ENCODE measurements at regions not wholly inside any gene's neighbourhood (a gene's known extent, or its start where the extent isn't known, plus 50 kb on each side); places are given as distances from the start of the nearest gene placed in this dataset.

DNA sequence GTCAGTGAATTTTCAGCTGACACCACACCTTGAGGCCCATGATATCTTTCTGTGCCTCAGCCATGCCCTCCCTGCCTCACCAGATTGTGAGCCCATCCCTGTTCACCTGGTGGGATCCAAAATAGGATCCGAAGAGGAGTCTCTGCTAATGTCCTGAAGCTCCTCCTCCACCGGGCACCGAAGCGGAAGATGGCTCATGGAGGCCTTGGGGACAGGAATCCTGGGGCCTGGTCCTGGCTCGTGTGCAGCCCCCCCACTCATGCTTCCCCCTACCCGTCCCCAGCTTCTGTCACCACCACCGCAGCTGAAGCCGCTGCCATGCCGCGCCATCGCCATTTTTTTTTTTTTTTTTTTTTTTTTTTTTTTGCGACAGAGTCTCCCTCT is 1683.4 kb downstream of the TP53TG3F start:
- intact Hi-C loops (cut with micrococcal nuclease) = no loop called here
- no TSS peak for BruUV-seq (replicated peaks)
- TF ChIP-seq, protein P1, sequence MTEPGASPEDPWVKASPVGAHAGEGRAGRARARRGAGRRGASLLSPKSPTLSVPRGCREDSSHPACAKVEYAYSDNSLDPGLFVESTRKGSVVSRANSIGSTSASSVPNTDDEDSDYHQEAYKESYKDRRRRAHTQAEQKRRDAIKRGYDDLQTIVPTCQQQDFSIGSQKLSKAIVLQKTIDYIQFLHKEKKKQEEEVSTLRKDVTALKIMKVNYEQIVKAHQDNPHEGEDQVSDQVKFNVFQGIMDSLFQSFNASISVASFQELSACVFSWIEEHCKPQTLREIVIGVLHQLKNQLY (CRISPR knock-in tag; conservative IDR thresholded peaks at IDR 0.05) = no peak
- TF ChIP-seq TRIM28 (IDR thresholded peaks at IDR 0.05) = no peak
- TF ChIP-seq, protein P2, sequence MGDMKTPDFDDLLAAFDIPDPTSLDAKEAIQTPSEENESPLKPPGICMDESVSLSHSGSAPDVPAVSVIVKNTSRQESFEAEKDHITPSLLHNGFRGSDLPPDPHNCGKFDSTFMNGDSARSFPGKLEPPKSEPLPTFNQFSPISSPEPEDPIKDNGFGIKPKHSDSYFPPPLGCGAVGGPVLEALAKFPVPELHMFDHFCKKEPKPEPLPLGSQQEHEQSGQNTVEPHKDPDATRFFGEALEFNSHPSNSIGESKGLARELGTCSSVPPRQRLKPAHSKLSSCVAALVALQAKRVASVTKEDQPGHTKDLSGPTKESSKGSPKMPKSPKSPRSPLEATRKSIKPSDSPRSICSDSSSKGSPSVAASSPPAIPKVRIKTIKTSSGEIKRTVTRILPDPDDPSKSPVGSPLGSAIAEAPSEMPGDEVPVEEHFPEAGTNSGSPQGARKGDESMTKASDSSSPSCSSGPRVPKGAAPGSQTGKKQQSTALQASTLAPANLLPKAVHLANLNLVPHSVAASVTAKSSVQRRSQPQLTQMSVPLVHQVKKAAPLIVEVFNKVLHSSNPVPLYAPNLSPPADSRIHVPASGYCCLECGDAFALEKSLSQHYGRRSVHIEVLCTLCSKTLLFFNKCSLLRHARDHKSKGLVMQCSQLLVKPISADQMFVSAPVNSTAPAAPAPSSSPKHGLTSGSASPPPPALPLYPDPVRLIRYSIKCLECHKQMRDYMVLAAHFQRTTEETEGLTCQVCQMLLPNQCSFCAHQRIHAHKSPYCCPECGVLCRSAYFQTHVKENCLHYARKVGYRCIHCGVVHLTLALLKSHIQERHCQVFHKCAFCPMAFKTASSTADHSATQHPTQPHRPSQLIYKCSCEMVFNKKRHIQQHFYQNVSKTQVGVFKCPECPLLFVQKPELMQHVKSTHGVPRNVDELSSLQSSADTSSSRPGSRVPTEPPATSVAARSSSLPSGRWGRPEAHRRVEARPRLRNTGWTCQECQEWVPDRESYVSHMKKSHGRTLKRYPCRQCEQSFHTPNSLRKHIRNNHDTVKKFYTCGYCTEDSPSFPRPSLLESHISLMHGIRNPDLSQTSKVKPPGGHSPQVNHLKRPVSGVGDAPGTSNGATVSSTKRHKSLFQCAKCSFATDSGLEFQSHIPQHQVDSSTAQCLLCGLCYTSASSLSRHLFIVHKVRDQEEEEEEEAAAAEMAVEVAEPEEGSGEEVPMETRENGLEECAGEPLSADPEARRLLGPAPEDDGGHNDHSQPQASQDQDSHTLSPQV (IDR thresholded peaks at IDR 0.05) = no peak
- TF ChIP-seq, protein P3, sequence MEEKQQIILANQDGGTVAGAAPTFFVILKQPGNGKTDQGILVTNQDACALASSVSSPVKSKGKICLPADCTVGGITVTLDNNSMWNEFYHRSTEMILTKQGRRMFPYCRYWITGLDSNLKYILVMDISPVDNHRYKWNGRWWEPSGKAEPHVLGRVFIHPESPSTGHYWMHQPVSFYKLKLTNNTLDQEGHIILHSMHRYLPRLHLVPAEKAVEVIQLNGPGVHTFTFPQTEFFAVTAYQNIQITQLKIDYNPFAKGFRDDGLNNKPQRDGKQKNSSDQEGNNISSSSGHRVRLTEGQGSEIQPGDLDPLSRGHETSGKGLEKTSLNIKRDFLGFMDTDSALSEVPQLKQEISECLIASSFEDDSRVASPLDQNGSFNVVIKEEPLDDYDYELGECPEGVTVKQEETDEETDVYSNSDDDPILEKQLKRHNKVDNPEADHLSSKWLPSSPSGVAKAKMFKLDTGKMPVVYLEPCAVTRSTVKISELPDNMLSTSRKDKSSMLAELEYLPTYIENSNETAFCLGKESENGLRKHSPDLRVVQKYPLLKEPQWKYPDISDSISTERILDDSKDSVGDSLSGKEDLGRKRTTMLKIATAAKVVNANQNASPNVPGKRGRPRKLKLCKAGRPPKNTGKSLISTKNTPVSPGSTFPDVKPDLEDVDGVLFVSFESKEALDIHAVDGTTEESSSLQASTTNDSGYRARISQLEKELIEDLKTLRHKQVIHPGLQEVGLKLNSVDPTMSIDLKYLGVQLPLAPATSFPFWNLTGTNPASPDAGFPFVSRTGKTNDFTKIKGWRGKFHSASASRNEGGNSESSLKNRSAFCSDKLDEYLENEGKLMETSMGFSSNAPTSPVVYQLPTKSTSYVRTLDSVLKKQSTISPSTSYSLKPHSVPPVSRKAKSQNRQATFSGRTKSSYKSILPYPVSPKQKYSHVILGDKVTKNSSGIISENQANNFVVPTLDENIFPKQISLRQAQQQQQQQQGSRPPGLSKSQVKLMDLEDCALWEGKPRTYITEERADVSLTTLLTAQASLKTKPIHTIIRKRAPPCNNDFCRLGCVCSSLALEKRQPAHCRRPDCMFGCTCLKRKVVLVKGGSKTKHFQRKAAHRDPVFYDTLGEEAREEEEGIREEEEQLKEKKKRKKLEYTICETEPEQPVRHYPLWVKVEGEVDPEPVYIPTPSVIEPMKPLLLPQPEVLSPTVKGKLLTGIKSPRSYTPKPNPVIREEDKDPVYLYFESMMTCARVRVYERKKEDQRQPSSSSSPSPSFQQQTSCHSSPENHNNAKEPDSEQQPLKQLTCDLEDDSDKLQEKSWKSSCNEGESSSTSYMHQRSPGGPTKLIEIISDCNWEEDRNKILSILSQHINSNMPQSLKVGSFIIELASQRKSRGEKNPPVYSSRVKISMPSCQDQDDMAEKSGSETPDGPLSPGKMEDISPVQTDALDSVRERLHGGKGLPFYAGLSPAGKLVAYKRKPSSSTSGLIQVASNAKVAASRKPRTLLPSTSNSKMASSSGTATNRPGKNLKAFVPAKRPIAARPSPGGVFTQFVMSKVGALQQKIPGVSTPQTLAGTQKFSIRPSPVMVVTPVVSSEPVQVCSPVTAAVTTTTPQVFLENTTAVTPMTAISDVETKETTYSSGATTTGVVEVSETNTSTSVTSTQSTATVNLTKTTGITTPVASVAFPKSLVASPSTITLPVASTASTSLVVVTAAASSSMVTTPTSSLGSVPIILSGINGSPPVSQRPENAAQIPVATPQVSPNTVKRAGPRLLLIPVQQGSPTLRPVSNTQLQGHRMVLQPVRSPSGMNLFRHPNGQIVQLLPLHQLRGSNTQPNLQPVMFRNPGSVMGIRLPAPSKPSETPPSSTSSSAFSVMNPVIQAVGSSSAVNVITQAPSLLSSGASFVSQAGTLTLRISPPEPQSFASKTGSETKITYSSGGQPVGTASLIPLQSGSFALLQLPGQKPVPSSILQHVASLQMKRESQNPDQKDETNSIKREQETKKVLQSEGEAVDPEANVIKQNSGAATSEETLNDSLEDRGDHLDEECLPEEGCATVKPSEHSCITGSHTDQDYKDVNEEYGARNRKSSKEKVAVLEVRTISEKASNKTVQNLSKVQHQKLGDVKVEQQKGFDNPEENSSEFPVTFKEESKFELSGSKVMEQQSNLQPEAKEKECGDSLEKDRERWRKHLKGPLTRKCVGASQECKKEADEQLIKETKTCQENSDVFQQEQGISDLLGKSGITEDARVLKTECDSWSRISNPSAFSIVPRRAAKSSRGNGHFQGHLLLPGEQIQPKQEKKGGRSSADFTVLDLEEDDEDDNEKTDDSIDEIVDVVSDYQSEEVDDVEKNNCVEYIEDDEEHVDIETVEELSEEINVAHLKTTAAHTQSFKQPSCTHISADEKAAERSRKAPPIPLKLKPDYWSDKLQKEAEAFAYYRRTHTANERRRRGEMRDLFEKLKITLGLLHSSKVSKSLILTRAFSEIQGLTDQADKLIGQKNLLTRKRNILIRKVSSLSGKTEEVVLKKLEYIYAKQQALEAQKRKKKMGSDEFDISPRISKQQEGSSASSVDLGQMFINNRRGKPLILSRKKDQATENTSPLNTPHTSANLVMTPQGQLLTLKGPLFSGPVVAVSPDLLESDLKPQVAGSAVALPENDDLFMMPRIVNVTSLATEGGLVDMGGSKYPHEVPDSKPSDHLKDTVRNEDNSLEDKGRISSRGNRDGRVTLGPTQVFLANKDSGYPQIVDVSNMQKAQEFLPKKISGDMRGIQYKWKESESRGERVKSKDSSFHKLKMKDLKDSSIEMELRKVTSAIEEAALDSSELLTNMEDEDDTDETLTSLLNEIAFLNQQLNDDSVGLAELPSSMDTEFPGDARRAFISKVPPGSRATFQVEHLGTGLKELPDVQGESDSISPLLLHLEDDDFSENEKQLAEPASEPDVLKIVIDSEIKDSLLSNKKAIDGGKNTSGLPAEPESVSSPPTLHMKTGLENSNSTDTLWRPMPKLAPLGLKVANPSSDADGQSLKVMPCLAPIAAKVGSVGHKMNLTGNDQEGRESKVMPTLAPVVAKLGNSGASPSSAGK (IDR thresholded peaks at IDR 0.05) = no peak
- no peak for TF ChIP-seq NEUROD1 (IDR thresholded peaks at IDR 0.05; ENCODE audit: borderline replicate concordance, low read depth, low read length, partially characterized antibody)
- TF ChIP-seq ZNF274 (IDR thresholded peaks at IDR 0.05; ENCODE audit: borderline replicate concordance, low read depth, low read length) = no peak
- TF ChIP-seq ERF (CRISPR knock-in tag; IDR thresholded peaks at IDR 0.05) = no peak

More for the DNA sequence above, 1683.4 kb downstream of the TP53TG3F start:
- Histone ChIP-seq H4K20me1 (replicated peaks; ENCODE audit: control insufficient read depth, insufficient read depth, low read length) (no peaks in the 10 kb centered on the region), H3K79me2 (ENCODE audit: control insufficient read depth, insufficient read depth, low read length) (no peaks in the 10 kb centered on the region), H3K27me3 (ENCODE audit: control insufficient read depth in 2 of 2, insufficient read depth in 2 of 2, low read length in 2 of 2) (no peaks in the 10 kb centered on the region), H3K9ac (ENCODE audit: insufficient read depth in 1 of 2, low read depth in 2 of 2, low read length in 2 of 2) (no peak overlapping the region), H3K9me3 (replicated peaks; ENCODE audit: control insufficient read depth, insufficient read depth, low read depth, low read length) (no peaks in the 10 kb centered on the region), H3K4me3 (no peak overlapping the region), H3K9me1 (ENCODE audit: control insufficient read depth, insufficient read depth, low read length) (no peaks in the 10 kb centered on the region), H2AFZ (ENCODE audit: low read depth, low read length) (no peak overlapping the region), H3K36me3 (ENCODE audit: control insufficient read depth, insufficient read depth, low read length) (no peaks in the 10 kb centered on the region), H3K4me2 (ENCODE audit: insufficient read depth, low read length) (no peak overlapping the region), H3K27ac (ENCODE audit: extremely low read depth, low read depth, low read length) (no peak overlapping the region), H3K4me1 (replicated peaks in 1 of 2; ENCODE audit: control insufficient read depth in 2 of 2, insufficient read depth in 2 of 2, low read length in 2 of 2) (no peaks in the 10 kb centered on the region)
- ATAC-seq (no peak), FAIRE-seq (no peak), DNase-seq (ENCODE audit: extremely low read depth in 1 of 4, low spot score in 3 of 4) (no peak)
- ChIA-PET CTCF (ENCODE audit: low intra/inter-chr PET ratio) (no interaction called here), POLR2A (no interaction called here)
- WGBS (ENCODE audit: insufficient coverage, low coverage, missing lambda C conversion rate) = 2% methylated on average over 6 of the region's 12 CpGs
- in situ Hi-C loops (cut with MboI) = loop anchor here (5.0 kb wide), 1 partner anchor 364 kb away; no protein-coding TSS in a partner anchor

All from K562 (cell line).